Neural cell (in vitro differentiated cells): ENCODE measurements at regions not wholly inside any gene's neighbourhood (a gene's known extent, or its start where the extent isn't known, plus 50 kb on each side); places are given as distances from the start of the nearest gene placed in this dataset.
"Not testable (repeated sequence)": the region's sequence is repeated elsewhere in the genome, so short reads cannot be mapped to it uniquely, and the experiment has no call there.

ENCODE experiments used
- H2AFZ ChIP-seq: fragments of 200-600, 300-800 bp; sonication (generic), shearing (Covaris generic); 2 replicates; pipeline ENCODE4 v1.6.0; 2014; ENCODE audit warnings: low read depth, mild to moderate bottlenecking, antibody characterized with exemption, low read length, moderate library complexity
- H3F3A ChIP-seq: fragments of 200-600 bp; shearing (Covaris generic); 2 replicates; pipeline ENCODE4 v1.6.1; 2016; ENCODE audit warnings: mild to moderate bottlenecking, moderate library complexity, mixed read lengths, antibody characterized with exemption, low read length; ENCODE audit not compliant: insufficient read depth, poor library complexity, severe bottlenecking
- H3K27ac ChIP-seq: fragments of 200-600, 300-800 bp; sonication (generic), shearing (Covaris generic); 2 replicates; pipeline ENCODE4 v1.5.1; 2014; ENCODE audit warnings: mild to moderate bottlenecking, low read length, moderate library complexity
- H3K27me3 ChIP-seq: fragments of 300-800, 200-600 bp; sonication (generic), shearing (Covaris generic); 2 replicates; pipeline ENCODE4 v1.6.0; 2014; ENCODE audit warnings: mild to moderate bottlenecking, low read depth, low read length, moderate library complexity; ENCODE audit not compliant: insufficient read depth
- H3K36me3 ChIP-seq: fragments of 300-800, 200-600 bp; sonication (generic), shearing (Covaris generic); 2 replicates; pipeline ENCODE4 v1.5.1; 2014; ENCODE audit warnings: mild to moderate bottlenecking, antibody characterized with exemption, low read length, moderate library complexity; ENCODE audit not compliant: insufficient read depth
- H3K4me2 ChIP-seq: fragments of 300-800, 200-600 bp; sonication (generic), shearing (Covaris generic); 2 replicates; pipeline ENCODE4 v1.6.0; 2014; ENCODE audit warnings: mild to moderate bottlenecking, low read length
- H3K4me3 ChIP-seq: fragments of 300-800, 200-600 bp; sonication (generic), shearing (Covaris generic); 2 replicates; pipeline ENCODE4 v1.5.1; 2014; ENCODE audit warnings: mild to moderate bottlenecking, low read length, moderate library complexity
- H3K79me2 ChIP-seq: fragments of 200-600 bp; shearing (Covaris generic); replicated peaks from 2 replicates; pipeline ENCODE4 v1.6.0; 2014; ENCODE audit warnings: mild to moderate bottlenecking, low read length, moderate library complexity; ENCODE audit not compliant: insufficient read depth
- H3K9ac ChIP-seq: fragments of 300-800, 200-600 bp; sonication (generic), shearing (Covaris generic); 2 replicates; pipeline ENCODE4 v1.6.1; 2016; ENCODE audit warnings: mild to moderate bottlenecking, low read length, mixed read lengths
- H3K9me2 ChIP-seq: fragments of 200-600 bp; shearing (Covaris generic); 2 replicates; pipeline ENCODE4 v1.6.1; 2016; ENCODE audit warnings: mild to moderate bottlenecking, low read length, mixed read lengths; ENCODE audit not compliant: insufficient read depth
- H3K9me3 ChIP-seq: fragments of 200-600, 300-800 bp; sonication (generic), shearing (Covaris generic); 2 replicates; pipeline ENCODE4 v1.6.1; 2016; ENCODE audit warnings: mild to moderate bottlenecking, mixed run types, low read length, moderate library complexity, mixed read lengths
- H4K20me1 ChIP-seq: fragments of 200-600 bp; shearing (Covaris generic); 2 replicates; pipeline ENCODE4 v1.6.1; 2016; ENCODE audit warnings: mild to moderate bottlenecking, mixed run types; ENCODE audit not compliant: insufficient read depth
- EP300 ChIP-seq: fragments of 450-650 bp; conservative IDR thresholded peaks from 2 replicates; pipeline ENCODE4 v1.6.1; 2014; ENCODE audit warnings: antibody characterized with exemption, mild to moderate bottlenecking, moderate library complexity; ENCODE audit not compliant: poor library complexity, severe bottlenecking
- EZH2 ChIP-seq: fragments of 200-600, 300-800 bp; shearing (Covaris generic), sonication (generic); IDR thresholded peaks from 2 replicates; pipeline ENCODE4 v1.6.1; 2014; ENCODE audit warnings: antibody characterized with exemption, low read length, borderline replicate concordance, mild to moderate bottlenecking; ENCODE audit not compliant: insufficient read depth, poor library complexity, severe bottlenecking
- MXI1 ChIP-seq: fragments of 450-650 bp; conservative IDR thresholded peaks from 2 replicates; pipeline ENCODE4 v1.6.1; 2014; ENCODE audit warnings: antibody characterized with exemption, mild to moderate bottlenecking; ENCODE audit not compliant: poor library complexity, severe bottlenecking
- POLR2AphosphoS5 ChIP-seq: IDR thresholded peaks from 2 replicates; pipeline ENCODE4 v1.6.1; 2012
- RAD21 ChIP-seq: fragments of 450-650 bp; conservative IDR thresholded peaks from 2 replicates; pipeline ENCODE4 v1.6.1; 2014; ENCODE audit warnings: antibody characterized with exemption, mild to moderate bottlenecking, moderate library complexity
- SMC3 ChIP-seq: fragments of 450-650 bp; conservative IDR thresholded peaks from 2 replicates; pipeline ENCODE4 v1.6.1; 2014; ENCODE audit warnings: antibody characterized with exemption, mild to moderate bottlenecking, moderate library complexity; ENCODE audit not compliant: poor library complexity
- TAF1 ChIP-seq: IDR thresholded peaks from 2 replicates; pipeline ENCODE4 v1.6.1; 2012; ENCODE audit warnings: low read depth
- TF ChIP-seq, protein P1 (sequence below): IDR thresholded peaks from 2 replicates; pipeline ENCODE4 v1.6.1; 2012; ENCODE audit warnings: borderline replicate concordance
- TF ChIP-seq, protein P2 (sequence below): fragments of 450-650 bp; IDR thresholded peaks from 2 replicates; pipeline ENCODE4 v1.5.1; 2014; ENCODE audit warnings: antibody characterized with exemption, mild to moderate bottlenecking, moderate library complexity; ENCODE audit not compliant: poor library complexity, severe bottlenecking

DNA sequence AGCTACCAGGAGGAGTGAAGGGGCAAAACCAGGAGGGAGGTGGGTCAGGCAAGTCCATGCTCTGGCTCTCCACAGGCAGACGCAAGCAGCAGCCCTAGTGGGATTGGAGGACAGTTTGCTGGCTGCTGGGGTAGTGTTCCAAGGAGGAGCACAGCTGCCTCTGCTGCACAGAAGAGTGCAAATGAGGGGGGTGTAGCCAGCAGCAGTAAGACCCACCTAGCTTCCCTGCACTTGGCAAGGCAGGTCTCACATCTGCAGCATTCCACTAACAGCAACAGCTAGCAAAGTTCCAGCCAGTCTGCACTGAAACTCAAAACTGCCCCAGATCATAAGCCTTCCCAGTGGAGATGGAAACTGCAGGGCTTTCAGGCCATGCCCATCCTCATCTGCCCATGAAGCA, 405.0 kb downstream of the UTRN start:
- no peak overlapping the region for H3K4me3 ChIP-seq
- no peak overlapping the region for H2AFZ ChIP-seq
- no peaks in the 10 kb centered on the region for H3F3A ChIP-seq
- no peak overlapping the region for H3K4me2 ChIP-seq
- no peaks in the 10 kb centered on the region for H4K20me1 ChIP-seq
- H3K9me3 ChIP-seq, result no peaks in the 10 kb centered on the region
- H3K9ac ChIP-seq, result no peak overlapping the region
- no peaks in the 10 kb centered on the region for H3K9me2 ChIP-seq
- H3K27me3 ChIP-seq, result no peaks in the 10 kb centered on the region
- TF ChIP-seq MXI1, result no peak
- TF ChIP-seq, protein P1, sequence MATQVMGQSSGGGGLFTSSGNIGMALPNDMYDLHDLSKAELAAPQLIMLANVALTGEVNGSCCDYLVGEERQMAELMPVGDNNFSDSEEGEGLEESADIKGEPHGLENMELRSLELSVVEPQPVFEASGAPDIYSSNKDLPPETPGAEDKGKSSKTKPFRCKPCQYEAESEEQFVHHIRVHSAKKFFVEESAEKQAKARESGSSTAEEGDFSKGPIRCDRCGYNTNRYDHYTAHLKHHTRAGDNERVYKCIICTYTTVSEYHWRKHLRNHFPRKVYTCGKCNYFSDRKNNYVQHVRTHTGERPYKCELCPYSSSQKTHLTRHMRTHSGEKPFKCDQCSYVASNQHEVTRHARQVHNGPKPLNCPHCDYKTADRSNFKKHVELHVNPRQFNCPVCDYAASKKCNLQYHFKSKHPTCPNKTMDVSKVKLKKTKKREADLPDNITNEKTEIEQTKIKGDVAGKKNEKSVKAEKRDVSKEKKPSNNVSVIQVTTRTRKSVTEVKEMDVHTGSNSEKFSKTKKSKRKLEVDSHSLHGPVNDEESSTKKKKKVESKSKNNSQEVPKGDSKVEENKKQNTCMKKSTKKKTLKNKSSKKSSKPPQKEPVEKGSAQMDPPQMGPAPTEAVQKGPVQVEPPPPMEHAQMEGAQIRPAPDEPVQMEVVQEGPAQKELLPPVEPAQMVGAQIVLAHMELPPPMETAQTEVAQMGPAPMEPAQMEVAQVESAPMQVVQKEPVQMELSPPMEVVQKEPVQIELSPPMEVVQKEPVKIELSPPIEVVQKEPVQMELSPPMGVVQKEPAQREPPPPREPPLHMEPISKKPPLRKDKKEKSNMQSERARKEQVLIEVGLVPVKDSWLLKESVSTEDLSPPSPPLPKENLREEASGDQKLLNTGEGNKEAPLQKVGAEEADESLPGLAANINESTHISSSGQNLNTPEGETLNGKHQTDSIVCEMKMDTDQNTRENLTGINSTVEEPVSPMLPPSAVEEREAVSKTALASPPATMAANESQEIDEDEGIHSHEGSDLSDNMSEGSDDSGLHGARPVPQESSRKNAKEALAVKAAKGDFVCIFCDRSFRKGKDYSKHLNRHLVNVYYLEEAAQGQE, result no peak
- no peak for TF ChIP-seq EP300
- no peak for TF ChIP-seq TAF1
- TF ChIP-seq SMC3, result no peak
- TF ChIP-seq, protein P2, sequence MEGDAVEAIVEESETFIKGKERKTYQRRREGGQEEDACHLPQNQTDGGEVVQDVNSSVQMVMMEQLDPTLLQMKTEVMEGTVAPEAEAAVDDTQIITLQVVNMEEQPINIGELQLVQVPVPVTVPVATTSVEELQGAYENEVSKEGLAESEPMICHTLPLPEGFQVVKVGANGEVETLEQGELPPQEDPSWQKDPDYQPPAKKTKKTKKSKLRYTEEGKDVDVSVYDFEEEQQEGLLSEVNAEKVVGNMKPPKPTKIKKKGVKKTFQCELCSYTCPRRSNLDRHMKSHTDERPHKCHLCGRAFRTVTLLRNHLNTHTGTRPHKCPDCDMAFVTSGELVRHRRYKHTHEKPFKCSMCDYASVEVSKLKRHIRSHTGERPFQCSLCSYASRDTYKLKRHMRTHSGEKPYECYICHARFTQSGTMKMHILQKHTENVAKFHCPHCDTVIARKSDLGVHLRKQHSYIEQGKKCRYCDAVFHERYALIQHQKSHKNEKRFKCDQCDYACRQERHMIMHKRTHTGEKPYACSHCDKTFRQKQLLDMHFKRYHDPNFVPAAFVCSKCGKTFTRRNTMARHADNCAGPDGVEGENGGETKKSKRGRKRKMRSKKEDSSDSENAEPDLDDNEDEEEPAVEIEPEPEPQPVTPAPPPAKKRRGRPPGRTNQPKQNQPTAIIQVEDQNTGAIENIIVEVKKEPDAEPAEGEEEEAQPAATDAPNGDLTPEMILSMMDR, result no peak
- no peaks in the 10 kb centered on the region for H3K36me3 ChIP-seq
- H3K79me2 ChIP-seq, result peaks cover 8% of the 10 kb centered on the region
- no peak overlapping the region for H3K27ac ChIP-seq

DNA sequence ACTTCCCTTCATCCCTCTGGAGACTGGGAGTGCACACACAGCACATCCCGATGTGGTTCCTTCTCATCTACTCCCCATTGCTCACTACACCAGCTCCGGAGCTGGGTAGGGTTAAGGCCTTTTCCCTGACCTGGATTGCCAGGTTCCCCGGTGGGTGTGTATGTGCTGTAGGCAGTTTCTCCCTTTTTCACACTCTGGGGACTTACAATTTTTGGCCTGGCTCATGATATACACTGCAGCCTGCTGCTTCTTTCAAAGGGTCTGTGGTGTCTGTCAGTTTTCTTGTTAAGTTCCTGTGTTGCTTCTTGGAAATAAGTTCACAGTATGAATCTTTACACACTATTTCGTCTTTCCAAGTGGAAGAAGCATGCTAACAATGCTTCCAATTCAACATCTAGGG, 405.5 kb downstream of the UTRN start:
- Histone ChIP-seq H3F3A (no peaks in the 10 kb centered on the region), H4K20me1 (no peaks in the 10 kb centered on the region), H3K27ac (no peak overlapping the region), H3K9me3 (no peaks in the 10 kb centered on the region), H3K9ac (no peak overlapping the region), H3K4me3 (no peak overlapping the region), H3K4me2 (no peak overlapping the region), H2AFZ (no peak overlapping the region), H3K36me3 (no peaks in the 10 kb centered on the region), H3K27me3 (no peaks in the 10 kb centered on the region), H3K9me2 (no peaks in the 10 kb centered on the region), H3K79me2 (peaks cover 8% of the 10 kb centered on the region)
- TF ChIP-seq MXI1 (no peak), EZH2 (no peak), TAF1 (no peak), POLR2AphosphoS5 (no peak), RAD21 (no peak), SMC3 (no peak), EP300 (no peak)
- TF ChIP-seq, protein P2, result no peak
- TF ChIP-seq, protein P1, result no peak

DNA sequence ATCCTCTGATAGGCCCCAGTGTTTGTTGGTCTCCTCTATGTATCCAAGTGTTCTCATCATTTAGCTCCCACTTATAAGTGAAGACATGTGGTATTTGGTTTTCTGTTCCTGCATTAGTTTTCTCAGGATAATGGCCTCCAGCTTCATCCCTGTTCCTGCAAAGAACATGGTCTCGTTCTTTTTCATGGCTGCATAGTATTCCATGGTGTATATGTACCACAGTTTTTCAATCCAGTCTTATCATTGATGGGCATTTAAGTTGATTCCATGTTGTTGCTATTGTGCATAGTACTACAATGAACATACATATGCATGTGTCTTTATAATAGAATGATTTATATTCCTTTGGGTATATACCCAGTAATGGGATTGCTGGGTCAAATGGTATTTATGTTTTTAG, 406.9 kb downstream of the UTRN start:
- not testable (repeated sequence) for H3K36me3 ChIP-seq, H3F3A ChIP-seq, H3K9me2 ChIP-seq, H3K4me3 ChIP-seq, H2AFZ ChIP-seq, H3K27ac ChIP-seq, H4K20me1 ChIP-seq, H3K4me2 ChIP-seq, H3K27me3 ChIP-seq, H3K9me3 ChIP-seq, H3K9ac ChIP-seq, H3K79me2 ChIP-seq
